HFF-Myc (cell line): ENCODE measurements at regions not wholly inside any gene's neighbourhood (a gene's known extent, or its start where the extent isn't known, plus 50 kb on each side); places are given as distances from the start of the nearest gene placed in this dataset.

Source experiments
- DNase-seq: peaks from one replicate; pipeline ENCODE4 v3.0.0-alpha.2; 2011; ENCODE audit warnings: low read depth; ENCODE audit errors: extremely low read depth
- H3K4me3 ChIP-seq: replicated peaks from 2 replicates; pipeline ENCODE4 v1.5.1; 2011; ENCODE audit warnings: low read depth, mild to moderate bottlenecking, control low read depth, low read length
- TF ChIP-seq, protein P1 (sequence below): IDR thresholded peaks from 2 replicates; pipeline ENCODE4 v1.5.1; 2012; ENCODE audit warnings: mild to moderate bottlenecking, low read depth, low read length, control low read depth; ENCODE audit errors: missing control alignments

DNA sequence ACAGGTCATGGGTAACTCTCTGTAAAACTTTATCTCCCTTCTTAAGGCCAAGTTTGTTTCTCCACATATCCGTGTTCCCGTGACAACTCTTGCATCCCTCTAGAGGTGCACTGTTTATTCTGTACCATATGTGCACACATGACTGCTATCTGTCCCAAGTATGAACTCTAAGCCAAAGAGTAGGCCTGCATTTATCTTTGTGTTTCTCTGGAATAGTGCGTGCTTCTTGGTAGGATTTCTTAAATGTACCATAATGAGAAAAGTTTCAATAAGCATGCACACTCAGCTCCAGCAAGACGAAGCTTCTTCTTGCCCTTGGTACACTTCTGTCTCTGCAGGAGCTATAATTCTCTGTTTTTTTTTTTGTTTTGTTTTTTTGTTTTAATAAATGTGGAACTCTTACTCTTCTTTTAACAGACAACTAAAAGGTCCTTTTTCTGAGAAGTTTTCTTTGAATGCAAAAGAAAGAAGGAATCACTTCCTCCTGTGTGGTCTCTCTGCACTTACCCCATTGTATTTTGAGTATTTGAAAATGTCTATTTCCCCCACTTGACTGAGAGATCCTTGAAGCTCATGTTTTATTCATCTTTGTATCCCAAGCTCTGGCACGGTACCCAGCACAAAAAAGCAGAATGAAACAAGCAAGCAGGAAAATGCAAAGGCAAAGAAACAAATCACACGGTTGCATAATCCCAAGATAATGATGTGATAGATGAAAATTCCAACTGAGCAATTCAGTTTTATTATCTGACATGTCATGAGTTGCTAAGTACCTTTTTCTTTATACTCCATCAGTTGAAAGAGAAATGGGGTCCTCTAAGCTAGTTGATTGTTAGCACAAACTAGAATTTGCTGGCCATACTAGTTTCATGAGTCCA is 521.9 kb upstream of the BOD1L1 start:
- TF ChIP-seq, protein P1, sequence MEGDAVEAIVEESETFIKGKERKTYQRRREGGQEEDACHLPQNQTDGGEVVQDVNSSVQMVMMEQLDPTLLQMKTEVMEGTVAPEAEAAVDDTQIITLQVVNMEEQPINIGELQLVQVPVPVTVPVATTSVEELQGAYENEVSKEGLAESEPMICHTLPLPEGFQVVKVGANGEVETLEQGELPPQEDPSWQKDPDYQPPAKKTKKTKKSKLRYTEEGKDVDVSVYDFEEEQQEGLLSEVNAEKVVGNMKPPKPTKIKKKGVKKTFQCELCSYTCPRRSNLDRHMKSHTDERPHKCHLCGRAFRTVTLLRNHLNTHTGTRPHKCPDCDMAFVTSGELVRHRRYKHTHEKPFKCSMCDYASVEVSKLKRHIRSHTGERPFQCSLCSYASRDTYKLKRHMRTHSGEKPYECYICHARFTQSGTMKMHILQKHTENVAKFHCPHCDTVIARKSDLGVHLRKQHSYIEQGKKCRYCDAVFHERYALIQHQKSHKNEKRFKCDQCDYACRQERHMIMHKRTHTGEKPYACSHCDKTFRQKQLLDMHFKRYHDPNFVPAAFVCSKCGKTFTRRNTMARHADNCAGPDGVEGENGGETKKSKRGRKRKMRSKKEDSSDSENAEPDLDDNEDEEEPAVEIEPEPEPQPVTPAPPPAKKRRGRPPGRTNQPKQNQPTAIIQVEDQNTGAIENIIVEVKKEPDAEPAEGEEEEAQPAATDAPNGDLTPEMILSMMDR, result no peak
- no peak for DNase-seq
- no peak overlapping the region for H3K4me3 ChIP-seq

DNA sequence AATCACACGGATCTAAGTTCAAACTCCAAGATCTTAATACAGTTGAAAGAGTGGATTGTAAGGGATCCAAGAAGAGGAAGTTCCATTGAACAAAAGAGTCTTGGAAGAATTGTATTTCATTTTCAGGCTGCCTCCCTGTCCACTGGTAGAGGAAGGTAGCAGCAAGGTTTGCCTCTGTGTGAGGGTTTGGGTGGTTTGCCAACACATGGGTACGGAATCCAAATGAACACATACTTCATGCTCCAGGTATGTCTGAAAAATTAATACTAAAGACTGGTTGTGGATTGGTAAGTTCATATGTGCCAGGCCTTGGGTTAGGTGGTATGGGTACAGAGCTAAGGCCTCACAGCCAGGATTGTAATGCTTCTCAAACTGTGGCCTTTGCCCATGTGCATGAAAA is 523.6 kb upstream of the BOD1L1 start:
- no peak for DNase-seq
- no peak overlapping the region for H3K4me3 ChIP-seq
- TF ChIP-seq, protein P1, result no peak

DNA sequence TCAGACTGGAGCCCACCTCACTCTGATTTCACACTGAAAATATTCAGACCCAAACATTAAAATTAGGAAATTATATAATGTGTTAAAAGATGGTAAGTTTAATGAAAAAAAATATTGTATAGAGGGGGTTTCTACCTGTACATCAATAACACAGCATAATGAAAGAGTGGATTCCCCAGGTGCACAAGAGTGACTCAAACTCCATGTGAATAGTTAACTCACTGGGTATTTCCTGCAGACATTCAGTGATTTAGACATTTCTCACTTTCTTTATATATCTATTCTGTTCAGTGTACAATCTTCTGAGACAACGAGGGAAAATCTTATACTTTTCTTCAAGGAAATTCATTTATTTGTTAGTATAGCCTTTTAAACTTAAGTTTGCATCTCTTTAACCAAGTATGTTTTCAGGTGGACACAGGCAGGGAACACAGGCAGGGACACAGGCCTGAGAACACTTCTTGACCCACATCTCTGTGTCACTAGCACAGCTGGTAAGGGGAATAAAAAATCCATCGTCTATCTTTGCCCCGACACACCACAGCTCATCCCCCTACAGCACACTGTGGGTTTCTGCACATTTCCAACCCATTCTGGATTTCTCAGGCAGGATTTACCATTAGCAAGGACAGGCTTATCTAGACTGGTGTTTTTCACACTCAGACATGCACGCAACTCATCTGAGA is 525.5 kb upstream of the BOD1L1 start:
- TF ChIP-seq, protein P1, result no peak
- no peak overlapping the region for H3K4me3 ChIP-seq
- DNase-seq, result no peak

DNA sequence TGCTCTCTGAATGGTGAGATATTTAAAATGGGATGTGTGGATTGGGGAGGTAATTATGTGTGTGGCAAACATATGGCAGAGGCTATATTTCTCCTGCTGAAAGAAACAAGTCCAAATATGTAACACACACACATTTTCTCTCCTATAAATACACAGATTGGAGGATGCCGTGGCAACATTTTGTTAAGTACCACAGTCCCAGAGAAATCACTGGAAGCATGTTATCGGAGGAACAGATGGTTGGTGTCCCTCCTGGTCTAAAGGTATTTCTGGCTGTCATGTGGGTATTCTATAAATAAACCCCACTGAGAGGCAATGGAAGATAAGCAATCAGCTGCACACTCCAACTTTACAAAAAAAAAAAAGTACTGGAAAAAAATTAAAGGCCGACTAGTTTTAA is 528.3 kb upstream of the BOD1L1 start:
- no peak for DNase-seq
- TF ChIP-seq, protein P1, result no peak
- H3K4me3 ChIP-seq, result no peak overlapping the region

DNA sequence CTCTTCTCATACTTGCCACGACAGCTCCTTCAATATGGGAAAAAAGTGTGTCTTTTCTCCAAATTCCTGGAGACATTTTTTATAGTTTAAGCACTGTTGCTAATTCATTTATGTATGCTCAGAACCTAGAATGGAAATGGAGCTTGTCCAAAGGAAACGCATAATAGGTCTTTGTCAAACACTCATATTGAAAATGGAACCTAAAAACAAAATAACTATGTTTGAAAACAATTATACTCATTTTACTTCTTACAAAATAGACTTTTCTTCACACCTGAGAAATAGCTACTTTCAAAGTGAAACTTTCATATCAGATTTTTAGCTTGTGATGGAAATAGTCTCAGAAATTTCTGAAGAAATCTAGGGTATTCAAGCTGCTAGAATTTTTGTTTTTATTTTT is 529.7 kb upstream of the BOD1L1 start:
- no peak for DNase-seq
- H3K4me3 ChIP-seq, result no peak overlapping the region
- TF ChIP-seq, protein P1, result no peak

DNA sequence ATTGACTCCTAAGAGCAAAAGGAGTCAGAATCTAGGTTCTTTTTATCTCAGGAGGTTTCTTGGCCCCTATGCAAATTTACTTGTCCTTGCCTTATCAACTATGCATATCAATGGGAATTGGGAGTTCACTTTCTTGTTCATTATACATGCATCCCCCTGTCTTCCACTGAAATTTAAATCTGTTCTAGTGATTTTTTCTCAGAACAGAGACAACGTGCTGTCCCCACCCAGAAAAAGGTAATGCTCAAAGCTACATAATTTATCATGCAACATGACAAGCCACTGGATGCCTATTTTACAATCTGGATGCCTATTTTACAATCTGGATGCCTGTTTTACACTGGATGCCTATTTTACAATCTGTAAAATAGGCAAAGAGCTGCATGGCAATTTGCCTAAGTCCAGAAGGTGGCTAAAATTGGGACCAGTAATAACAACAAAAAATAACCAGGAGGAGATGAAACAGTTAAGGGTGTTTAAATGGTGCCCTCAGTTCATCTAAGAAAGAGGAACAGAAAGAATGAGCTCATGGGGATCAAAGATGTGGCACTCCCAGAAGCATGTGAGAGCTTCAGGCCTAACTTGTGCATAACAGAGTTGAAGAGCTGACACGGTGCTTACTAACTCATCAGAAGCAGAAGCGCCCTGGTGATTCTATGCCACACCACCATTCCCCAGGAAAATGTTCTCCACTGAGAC is 537.8 kb upstream of the BOD1L1 start:
- no peak overlapping the region for H3K4me3 ChIP-seq
- no peak for DNase-seq
- TF ChIP-seq, protein P1, result no peak
